GM10266 (cell line): ENCODE measurements at regions not wholly inside any gene's neighbourhood (a gene's known extent, or its start where the extent isn't known, plus 50 kb on each side); places are given as distances from the start of the nearest gene placed in this dataset.

Experiments used
- DNase-seq: peaks from one replicate; pipeline ENCODE4 v3.0.0; 2012; ENCODE audit errors: extremely low spot score
- TF ChIP-seq, protein P1 (sequence below): IDR thresholded peaks from 2 replicates; pipeline ENCODE4 v1.5.1; 2012; ENCODE audit warnings: mild to moderate bottlenecking, low read depth; ENCODE audit not compliant: control insufficient read depth, insufficient read depth; ENCODE audit errors: missing control alignments

DNA sequence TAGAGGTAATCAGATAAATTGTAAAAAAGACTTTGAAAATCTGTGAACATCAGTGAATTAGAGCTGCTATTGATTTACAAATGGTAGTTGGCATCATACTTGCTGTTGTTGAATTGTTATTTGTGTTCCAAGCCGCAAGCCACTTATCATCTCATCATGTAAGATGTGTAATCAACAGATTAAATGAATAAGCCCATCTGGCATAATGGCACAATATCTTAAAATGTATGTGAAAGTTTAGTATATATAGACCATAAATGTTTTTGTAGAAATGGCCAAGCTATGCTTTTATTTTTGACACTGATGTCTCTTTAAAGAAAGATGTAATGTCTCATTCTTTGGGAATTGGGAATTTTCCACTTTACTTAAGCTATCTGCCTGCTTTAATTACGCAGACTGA is 682.6 kb upstream of the GNPDA2 start:
- TF ChIP-seq, protein P1, sequence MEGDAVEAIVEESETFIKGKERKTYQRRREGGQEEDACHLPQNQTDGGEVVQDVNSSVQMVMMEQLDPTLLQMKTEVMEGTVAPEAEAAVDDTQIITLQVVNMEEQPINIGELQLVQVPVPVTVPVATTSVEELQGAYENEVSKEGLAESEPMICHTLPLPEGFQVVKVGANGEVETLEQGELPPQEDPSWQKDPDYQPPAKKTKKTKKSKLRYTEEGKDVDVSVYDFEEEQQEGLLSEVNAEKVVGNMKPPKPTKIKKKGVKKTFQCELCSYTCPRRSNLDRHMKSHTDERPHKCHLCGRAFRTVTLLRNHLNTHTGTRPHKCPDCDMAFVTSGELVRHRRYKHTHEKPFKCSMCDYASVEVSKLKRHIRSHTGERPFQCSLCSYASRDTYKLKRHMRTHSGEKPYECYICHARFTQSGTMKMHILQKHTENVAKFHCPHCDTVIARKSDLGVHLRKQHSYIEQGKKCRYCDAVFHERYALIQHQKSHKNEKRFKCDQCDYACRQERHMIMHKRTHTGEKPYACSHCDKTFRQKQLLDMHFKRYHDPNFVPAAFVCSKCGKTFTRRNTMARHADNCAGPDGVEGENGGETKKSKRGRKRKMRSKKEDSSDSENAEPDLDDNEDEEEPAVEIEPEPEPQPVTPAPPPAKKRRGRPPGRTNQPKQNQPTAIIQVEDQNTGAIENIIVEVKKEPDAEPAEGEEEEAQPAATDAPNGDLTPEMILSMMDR = no peak
- no peak for DNase-seq

DNA sequence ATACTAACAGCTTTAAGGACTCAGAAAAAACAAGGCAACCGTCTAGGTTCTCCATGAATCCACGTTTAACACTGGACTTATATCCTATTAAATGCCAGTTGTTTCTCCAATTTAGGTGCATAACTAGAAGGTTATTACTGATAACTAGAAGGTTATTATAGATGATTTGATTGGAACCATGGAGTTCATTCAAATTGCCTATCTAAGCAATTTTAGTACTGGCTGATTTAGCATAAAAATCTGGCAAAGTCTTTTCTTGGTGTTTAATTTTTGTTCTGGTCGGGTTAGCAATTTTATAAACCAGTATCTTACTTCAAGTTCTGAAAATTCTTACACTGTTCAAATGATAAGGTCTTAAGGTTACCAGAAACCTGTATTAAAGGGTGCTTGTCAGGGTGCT is 672.8 kb upstream of the GNPDA2 start:
- DNase-seq = no peak

GRCh38 chr4:45385306-45385705 is 659.0 kb upstream of the GNPDA2 start:
- TF ChIP-seq, protein P1 = no peak
- no peak for DNase-seq

More for the DNA sequence above, 672.8 kb upstream of the GNPDA2 start:
- TF ChIP-seq, protein P1 = no peak

GRCh38 chr4:45370408-45370807 is 644.1 kb upstream of the GNPDA2 start:
- TF ChIP-seq, protein P1 = no peak
- no peak for DNase-seq

DNA sequence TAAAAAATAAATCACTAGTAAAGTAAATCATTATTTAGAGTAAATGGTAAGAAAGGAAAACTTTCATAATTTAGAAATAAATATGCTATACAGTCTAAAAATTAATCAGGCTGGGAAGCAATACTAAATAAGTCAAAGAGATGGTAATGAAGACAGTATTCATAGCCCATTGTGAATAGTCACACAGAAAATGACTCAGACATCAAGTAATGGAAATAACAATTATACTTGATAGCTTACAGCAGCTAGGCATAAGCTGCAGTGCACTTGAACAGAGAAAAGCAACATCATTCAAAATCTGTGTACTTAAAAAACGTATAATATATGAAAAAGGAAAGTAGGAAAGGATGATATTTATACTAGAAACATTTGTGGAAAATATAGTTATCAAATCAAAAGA is 642.5 kb upstream of the GNPDA2 start:
- TF ChIP-seq, protein P1 = no peak
- DNase-seq = no peak

GRCh38 chr4:45363931-45364330 is 637.6 kb upstream of the GNPDA2 start:
- TF ChIP-seq, protein P1 = no peak
- DNase-seq = no peak

DNA sequence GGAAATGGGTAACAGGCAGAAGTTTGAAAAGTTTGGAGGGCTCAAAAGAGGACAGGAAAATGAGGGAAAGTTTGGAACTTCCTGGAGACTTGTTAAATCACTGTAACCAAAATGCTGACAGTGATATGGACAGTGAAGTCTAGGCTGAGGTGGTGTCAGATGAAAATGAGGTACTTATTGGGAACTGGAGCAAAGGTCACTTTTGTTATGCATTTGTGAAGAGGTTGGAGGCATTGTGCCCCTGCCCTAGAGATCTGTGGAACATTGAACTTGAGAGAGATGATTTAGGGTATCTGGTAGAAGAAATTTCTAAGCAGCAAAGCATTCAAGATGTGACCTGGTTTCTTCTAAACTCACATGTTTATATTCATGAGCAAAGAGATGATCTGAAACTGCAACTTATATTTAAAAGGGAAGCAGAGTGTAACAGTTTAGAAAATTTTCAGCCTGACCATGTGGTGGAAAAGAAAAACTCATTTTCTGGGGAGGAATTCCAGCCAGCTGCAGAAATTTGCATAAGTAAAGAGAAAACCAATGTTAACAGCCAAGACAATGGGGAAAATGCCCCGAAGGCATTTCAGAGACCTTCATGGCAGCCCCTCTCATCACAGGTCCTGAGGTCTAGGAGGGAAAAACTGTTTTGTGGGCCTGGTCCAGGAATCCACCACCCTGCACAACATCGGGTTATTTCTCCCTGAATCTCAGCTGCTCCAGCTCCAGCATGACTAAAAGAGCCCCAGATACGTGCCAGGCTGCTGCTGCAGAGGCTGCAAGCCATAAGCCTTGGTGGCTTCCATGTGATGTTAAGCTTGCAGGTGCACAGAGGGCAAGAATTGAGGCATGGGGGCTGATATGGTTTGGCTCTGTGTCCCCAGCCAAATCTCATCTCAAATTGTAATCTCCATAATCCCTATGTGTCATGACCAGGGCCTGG is 632.5 kb upstream of the GNPDA2 start:
- TF ChIP-seq, protein P1 = no peak
- DNase-seq = no peak
